Naive thymus-derived CD4-positive, alpha-beta T cell (primary cell): ENCODE measurements at regions not wholly inside any gene's neighbourhood (a gene's known extent, or its start where the extent isn't known, plus 50 kb on each side); places are given as distances from the start of the nearest gene placed in this dataset.

Experiments used
- ATAC-seq: fragments of 150-1000 bp; cut with Tn5 transposase; 2 replicates; pipeline ENCODE4 v1.10.0; 2021; ENCODE audit warnings: mild to moderate bottlenecking, moderate library complexity
- CTCF ChIA-PET: fragments of 350-600 bp; sonication (Branson Sonifier 250); formaldehyde crosslinking; loops from one replicate; lab custom pipeline; 2021; ENCODE audit warnings: antibody characterized with exemption; lab: Charles Lee
- POLR2A ChIA-PET: fragments of 350-600 bp; sonication (Branson Sonifier 250); formaldehyde crosslinking; loops from one replicate; lab custom pipeline; 2021; ENCODE audit warnings: antibody characterized with exemption, inconsistent platforms; lab: Charles Lee
- DNase-seq, 9 donors: peaks; one replicate each; pipeline versions ENCODE4 v3.0.0 to v3.0.0-alpha.2; 2020 to 2022; ENCODE audit warnings: mixed read lengths in 1 of 9
- H3K27ac ChIP-seq: one replicate; pipeline ENCODE4 v1.7.0; 2013; ENCODE audit warnings: mild to moderate bottlenecking, low read depth, low read length, moderate library complexity
- H3K27me3 ChIP-seq, 2 donors: one replicate each; pipeline ENCODE4 v1.7.0; 2013; ENCODE audit warnings: low read length in 2 of 2, mild to moderate bottlenecking in 2 of 2, moderate library complexity in 2 of 2; ENCODE audit not compliant: control insufficient read depth in 2 of 2, insufficient read depth in 2 of 2
- H3K36me3 ChIP-seq, 3 experiments: 1 replicate in 2 of 3; 2 replicates in 1 of 3; pipeline ENCODE4 v1.7.0; 2013; ENCODE audit warnings: low read length in 3 of 3, mild to moderate bottlenecking in 3 of 3, moderate library complexity in 1 of 3; ENCODE audit not compliant: insufficient read depth in 3 of 3, control insufficient read depth in 2 of 3
- H3K4me1 ChIP-seq, 2 donors: one replicate each; pipeline ENCODE4 v1.7.0; 2013; ENCODE audit warnings: low read length in 2 of 2, mild to moderate bottlenecking in 2 of 2, moderate library complexity in 1 of 2; ENCODE audit not compliant: control insufficient read depth in 2 of 2, insufficient read depth in 2 of 2
- H3K4me3 ChIP-seq: 2 replicates; pipeline ENCODE4 v1.7.0; 2013; ENCODE audit warnings: mild to moderate bottlenecking, low read length
- H3K9me3 ChIP-seq, 3 experiments: 1 replicate in 2 of 3; 2 replicates in 1 of 3; pipeline ENCODE4 v1.7.0; 2013; ENCODE audit warnings: low read length in 3 of 3; ENCODE audit not compliant: control insufficient read depth in 2 of 3
- H3K27ac Mint-ChIP-seq, 9 donors: one replicate each; pipeline ENCODE4 v1.8.0; 2020 to 2022; ENCODE audit warnings: mixed read lengths in 9 of 9, mild to moderate bottlenecking in 8 of 9, moderate library complexity in 5 of 9, inconsistent platforms in 2 of 9
- H3K27me3 Mint-ChIP-seq, 5 donors: one replicate each; pipeline ENCODE4 v1.8.0; 2021 to 2022; ENCODE audit warnings: mixed read lengths in 5 of 5, mild to moderate bottlenecking in 1 of 5
- H3K36me3 Mint-ChIP-seq, 5 donors: one replicate each; pipeline ENCODE4 v1.8.0; 2020 to 2022; ENCODE audit warnings: mixed read lengths in 5 of 5, mild to moderate bottlenecking in 3 of 5, inconsistent platforms in 1 of 5
- H3K4me1 Mint-ChIP-seq, 7 donors: one replicate each; pipeline ENCODE4 v1.8.0; 2020 to 2022; ENCODE audit warnings: mixed read lengths in 7 of 7, mild to moderate bottlenecking in 3 of 7, inconsistent platforms in 1 of 7
- H3K4me3 Mint-ChIP-seq, 10 donors: one replicate each; pipeline ENCODE4 v1.8.0; 2020 to 2022; ENCODE audit warnings: mild to moderate bottlenecking in 10 of 10, mixed read lengths in 10 of 10, moderate library complexity in 6 of 10, inconsistent platforms in 2 of 10
- H3K9me3 Mint-ChIP-seq, 11 donors: one replicate each; pipeline ENCODE4 v1.8.0; 2020 to 2022; ENCODE audit warnings: mixed read lengths in 11 of 11, mild to moderate bottlenecking in 4 of 11, inconsistent platforms in 1 of 11, moderate library complexity in 1 of 11
- intact Hi-C, 2 donors: fragments of 100-400 bp; cut with micrococcal nuclease; formaldehyde crosslinking; loops; one replicate each; pipeline ENCODE4 v1.15.1; 2023

GRCh38 chr3:1998739-1999138 lies 99.9 kb upstream of the CNTN4 start:
- Histone ChIP-seq H3K9me3 (no peaks in the 10 kb centered on the region), H3K4me3 (no peak overlapping the region), H3K4me1 (no peaks in the 10 kb centered on the region), H3K36me3 (no peaks in the 10 kb centered on the region), H3K27ac (no peak overlapping the region), H3K27me3 (no peaks in the 10 kb centered on the region)
- Mint-ChIP-seq H3K4me1 (no peaks in the 10 kb centered on the region), H3K27ac (no peak overlapping the region), H3K9me3 (peaks cover 0 to 3% (median 0%) of the 10 kb centered on the region in 11 donors), H3K36me3 (no peaks in the 10 kb centered on the region), H3K4me3 (no peak overlapping the region), H3K27me3 (no peaks in the 10 kb centered on the region)
- no peak for ATAC-seq
- CTCF ChIA-PET, result no interaction called here
- no peak for DNase-seq
- POLR2A ChIA-PET, result interaction anchor here (0.7 kb wide), 1 partner anchor 716 kb away, joined by 3 read pairs; no protein-coding TSS in a partner anchor
- intact Hi-C loops, result no loop called here

- Mint-ChIP-seq H3K27me3 (no peaks in the 10 kb centered on the region), H3K27ac (no peak overlapping the region), H3K9me3 (peaks cover 0 to 12% (median 5%) of the 10 kb centered on the region in 11 donors), H3K4me1 (no peaks in the 10 kb centered on the region), H3K36me3 (peaks cover 0 to 5% (median 0%) of the 10 kb centered on the region in 5 donors), H3K4me3 (no peak overlapping the region)
- no peak for DNase-seq
- intact Hi-C loops, result no loop called here
- no peak overlapping the region for H3K27ac ChIP-seq
- no peaks in the 10 kb centered on the region for H3K36me3 ChIP-seq
- H3K4me1 ChIP-seq, result no peaks in the 10 kb centered on the region
- H3K27me3 ChIP-seq, result no peaks in the 10 kb centered on the region
- CTCF ChIA-PET, result no interaction called here
- H3K9me3 ChIP-seq, result no peaks in the 10 kb centered on the region
- POLR2A ChIA-PET, result no interaction called here
- ATAC-seq, result no peak
- H3K4me3 ChIP-seq, result no peak overlapping the region
Observed at GRCh38 chr3:2001306-2002108, 97.2 kb upstream of the CNTN4 start.

- Histone ChIP-seq H3K9me3 (no peaks in the 10 kb centered on the region), H3K36me3 (no peaks in the 10 kb centered on the region), H3K4me1 (no peaks in the 10 kb centered on the region), H3K27ac (no peak overlapping the region), H3K4me3 (no peak overlapping the region), H3K27me3 (no peaks in the 10 kb centered on the region)
- POLR2A ChIA-PET, result no interaction called here
- intact Hi-C loops, result no loop called here
- peaks cover 0 to 5% (median 0%) of the 10 kb centered on the region in 5 donors for H3K27me3 Mint-ChIP-seq
- ATAC-seq, result no peak
- no peaks in the 10 kb centered on the region for H3K4me1 Mint-ChIP-seq
- no peak overlapping the region for H3K4me3 Mint-ChIP-seq
- peaks cover 0 to 6% (median 1%) of the 10 kb centered on the region in 11 donors for H3K9me3 Mint-ChIP-seq
- H3K27ac Mint-ChIP-seq, result no peak overlapping the region
- CTCF ChIA-PET, result no interaction called here
- DNase-seq, result no peak
- H3K36me3 Mint-ChIP-seq, result no peaks in the 10 kb centered on the region
Observed at GRCh38 chr3:2023959-2024358, 74.7 kb upstream of the CNTN4 start.

GRCh38 chr3:2024713-2025112 lies 74.0 kb upstream of the CNTN4 start:
- H3K36me3 ChIP-seq, result no peaks in the 10 kb centered on the region
- DNase-seq, result no peak
- no peak for ATAC-seq
- no peaks in the 10 kb centered on the region for H3K9me3 ChIP-seq
- POLR2A ChIA-PET, result no interaction called here
- Mint-ChIP-seq H3K27me3 (peaks cover 0 to 2% (median 0%) of the 10 kb centered on the region in 5 donors), H3K4me3 (no peak overlapping the region), H3K27ac (no peak overlapping the region), H3K36me3 (no peaks in the 10 kb centered on the region), H3K4me1 (no peaks in the 10 kb centered on the region), H3K9me3 (peaks cover 0 to 8% (median 2%) of the 10 kb centered on the region in 11 donors)
- no peaks in the 10 kb centered on the region for H3K27me3 ChIP-seq
- H3K27ac ChIP-seq, result no peak overlapping the region
- intact Hi-C loops, result no loop called here
- no peak overlapping the region for H3K4me3 ChIP-seq
- CTCF ChIA-PET, result no interaction called here
- H3K4me1 ChIP-seq, result no peaks in the 10 kb centered on the region

- DNase-seq, result no peak
- no peaks in the 10 kb centered on the region for H3K27me3 Mint-ChIP-seq
- Histone ChIP-seq H3K27me3 (no peaks in the 10 kb centered on the region), H3K9me3 (no peaks in the 10 kb centered on the region), H3K4me1 (no peaks in the 10 kb centered on the region), H3K27ac (no peak overlapping the region), H3K4me3 (no peak overlapping the region), H3K36me3 (no peaks in the 10 kb centered on the region)
- H3K4me3 Mint-ChIP-seq, result no peak overlapping the region
- H3K27ac Mint-ChIP-seq, result no peak overlapping the region
- intact Hi-C loops, result no loop called here
- no peaks in the 10 kb centered on the region for H3K4me1 Mint-ChIP-seq
- H3K36me3 Mint-ChIP-seq, result no peaks in the 10 kb centered on the region
- ATAC-seq, result no peak
- ChIA-PET CTCF (no interaction called here), POLR2A (no interaction called here)
- H3K9me3 Mint-ChIP-seq, result peaks cover 0 to 25% (median 5%) of the 10 kb centered on the region in 11 donors
Observed at GRCh38 chr3:2029559-2029958, 69.1 kb upstream of the CNTN4 start.

- Mint-ChIP-seq H3K4me3 (no peak overlapping the region), H3K4me1 (no peaks in the 10 kb centered on the region), H3K27me3 (no peaks in the 10 kb centered on the region), H3K36me3 (no peaks in the 10 kb centered on the region), H3K27ac (no peak overlapping the region), H3K9me3 (peaks cover 0 to 16% (median 0%) of the 10 kb centered on the region in 11 donors)
- Histone ChIP-seq H3K36me3 (no peaks in the 10 kb centered on the region), H3K4me3 (no peak overlapping the region), H3K27ac (no peak overlapping the region), H3K4me1 (no peaks in the 10 kb centered on the region), H3K9me3 (no peaks in the 10 kb centered on the region), H3K27me3 (no peaks in the 10 kb centered on the region)
- ChIA-PET CTCF (no interaction called here), POLR2A (no interaction called here)
- DNase-seq, result no peak
- intact Hi-C loops, result no loop called here
- ATAC-seq, result no peak
Observed at GRCh38 chr3:2036076-2036475, 62.6 kb upstream of the CNTN4 start.

GRCh38 chr3:2041931-2042330 lies 56.7 kb upstream of the CNTN4 start:
- ChIA-PET CTCF (no interaction called here), POLR2A (no interaction called here)

More at GRCh38 chr3:2041931-2042330, 56.7 kb upstream of the CNTN4 start:
- H3K9me3 Mint-ChIP-seq, result peaks cover 0 to 3% (median 0%) of the 10 kb centered on the region in 11 donors
- intact Hi-C loops, result no loop called here
- H3K9me3 ChIP-seq, result no peaks in the 10 kb centered on the region
- H3K36me3 Mint-ChIP-seq, result no peaks in the 10 kb centered on the region
- no peaks in the 10 kb centered on the region for H3K4me1 ChIP-seq
- H3K27ac ChIP-seq, result no peak overlapping the region
- no peak overlapping the region for H3K27ac Mint-ChIP-seq
- no peaks in the 10 kb centered on the region for H3K27me3 Mint-ChIP-seq
- H3K27me3 ChIP-seq, result no peaks in the 10 kb centered on the region
- DNase-seq (no peak), ATAC-seq (no peak)
- H3K36me3 ChIP-seq, result no peaks in the 10 kb centered on the region
- no peak overlapping the region for H3K4me3 Mint-ChIP-seq
- H3K4me1 Mint-ChIP-seq, result no peaks in the 10 kb centered on the region
- H3K4me3 ChIP-seq, result no peak overlapping the region
